ENCODE measurements at regions not wholly inside any gene's neighbourhood (a gene's known extent, or its start where the extent isn't known, plus 50 kb on each side); places are given as distances from the start of the nearest gene placed in this dataset.
"Not testable (repeated sequence)": the region's sequence is repeated elsewhere in the genome, so short reads cannot be mapped to it uniquely, and the experiment has no call there.

GRCh38 chr16:26838931-26839330 is 227.8 kb upstream of the C16orf82 start:
- WGBS, 3 donors, result 84 to 87% (median 87%) methylated on average over 6 of the region's 6 CpGs
- Histone ChIP-seq H3K9me3 (ENCODE audit: control insufficient read depth in 2 of 2, insufficient read depth in 1 of 2, low read depth in 1 of 2, low read length in 1 of 2) (no peaks in the 10 kb centered on the region), H3K27me3 (ENCODE audit: control insufficient read depth in 3 of 3, insufficient read depth in 3 of 3, low read length in 3 of 3) (no peaks in the 10 kb centered on the region), H3K27ac (ENCODE audit: low read depth in 1 of 3, low read length in 2 of 3) (no peak overlapping the region), H3K4me1 (ENCODE audit: control insufficient read depth in 3 of 3, insufficient read depth in 2 of 3, low read depth in 1 of 3, low read length in 2 of 3) (no peaks in the 10 kb centered on the region), H3K4me3 (ENCODE audit: low read depth in 1 of 3, low read length in 3 of 3) (no peak overlapping the region), H3K36me3 (ENCODE audit: control insufficient read depth in 3 of 3, insufficient read depth in 2 of 3, low read depth in 1 of 3, low read length in 3 of 3) (no peaks in the 10 kb centered on the region)
- FAIRE-seq, result no peak
- DNase-seq, result no peak

- Histone ChIP-seq H3K27me3 (ENCODE audit: control insufficient read depth in 3 of 3, insufficient read depth in 3 of 3, low read length in 3 of 3) (no peaks in the 10 kb centered on the region), H3K27ac (ENCODE audit: low read depth in 1 of 3, low read length in 2 of 3) (no peak overlapping the region), H3K36me3 (ENCODE audit: control insufficient read depth in 3 of 3, insufficient read depth in 2 of 3, low read depth in 1 of 3, low read length in 3 of 3) (no peaks in the 10 kb centered on the region), H3K4me1 (ENCODE audit: control insufficient read depth in 3 of 3, insufficient read depth in 2 of 3, low read depth in 1 of 3, low read length in 2 of 3) (no peaks in the 10 kb centered on the region), H3K4me3 (ENCODE audit: low read depth in 1 of 3, low read length in 3 of 3) (no peak overlapping the region), H3K9me3 (ENCODE audit: control insufficient read depth in 2 of 2, insufficient read depth in 1 of 2, low read depth in 1 of 2, low read length in 1 of 2) (no peaks in the 10 kb centered on the region)
- DNase-seq (no peak), FAIRE-seq (no peak)
- WGBS, 3 donors, result 80 to 89% (median 87%) methylated on average over 7 of the region's 7 CpGs
These were observed 226.0 kb upstream of the C16orf82 start for GRCh38 chr16:26840691-26841090.

GRCh38 chr16:26856271-26856670 is 210.5 kb upstream of the C16orf82 start:
- DNase-seq, result no peak
- H3K27ac ChIP-seq (ENCODE audit: low read depth in 1 of 3, low read length in 2 of 3), result no peak overlapping the region
- WGBS, 3 donors, result 49 to 65% (median 58%) methylated on average over 4 of the region's 4 CpGs
- no peaks in the 10 kb centered on the region for H3K4me1 ChIP-seq (ENCODE audit: control insufficient read depth in 3 of 3, insufficient read depth in 2 of 3, low read depth in 1 of 3, low read length in 2 of 3)
- H3K4me3 ChIP-seq (ENCODE audit: low read depth in 1 of 3, low read length in 3 of 3), result no peak overlapping the region
- no peak for FAIRE-seq
- no peaks in the 10 kb centered on the region for H3K36me3 ChIP-seq (ENCODE audit: control insufficient read depth in 3 of 3, insufficient read depth in 2 of 3, low read depth in 1 of 3, low read length in 3 of 3)
- peaks cover 0 to 1% of the 10 kb centered on the region in 2 donors for H3K9me3 ChIP-seq (ENCODE audit: control insufficient read depth in 2 of 2, insufficient read depth in 1 of 2, low read depth in 1 of 2, low read length in 1 of 2)
- no peaks in the 10 kb centered on the region for H3K27me3 ChIP-seq (ENCODE audit: control insufficient read depth in 3 of 3, insufficient read depth in 3 of 3, low read length in 3 of 3)

- no peak overlapping the region for H3K27ac ChIP-seq (ENCODE audit: low read depth in 1 of 3, low read length in 2 of 3)
- WGBS, 3 donors, result 66 to 77% (median 72%) methylated on average over 5 of the region's 5 CpGs
- DNase-seq (no peak), FAIRE-seq (no peak)
- H3K9me3 ChIP-seq (ENCODE audit: control insufficient read depth in 2 of 2, insufficient read depth in 1 of 2, low read depth in 1 of 2, low read length in 1 of 2), result peaks cover 0 to 1% of the 10 kb centered on the region in 2 donors
- no peaks in the 10 kb centered on the region for H3K36me3 ChIP-seq (ENCODE audit: control insufficient read depth in 3 of 3, insufficient read depth in 2 of 3, low read depth in 1 of 3, low read length in 3 of 3)
- H3K4me1 ChIP-seq (ENCODE audit: control insufficient read depth in 3 of 3, insufficient read depth in 2 of 3, low read depth in 1 of 3, low read length in 2 of 3), result no peaks in the 10 kb centered on the region
- H3K4me3 ChIP-seq (ENCODE audit: low read depth in 1 of 3, low read length in 3 of 3), result no peak overlapping the region
- H3K27me3 ChIP-seq (ENCODE audit: control insufficient read depth in 3 of 3, insufficient read depth in 3 of 3, low read length in 3 of 3), result no peaks in the 10 kb centered on the region
These were observed 209.9 kb upstream of the C16orf82 start for GRCh38 chr16:26856791-26857190.

- no peaks in the 10 kb centered on the region for H3K36me3 ChIP-seq (ENCODE audit: control insufficient read depth in 3 of 3, insufficient read depth in 2 of 3, low read depth in 1 of 3, low read length in 3 of 3)
- H3K27me3 ChIP-seq (ENCODE audit: control insufficient read depth in 3 of 3, insufficient read depth in 3 of 3, low read length in 3 of 3), result no peaks in the 10 kb centered on the region
- H3K27ac ChIP-seq (ENCODE audit: low read depth in 1 of 3, low read length in 2 of 3), result no peak overlapping the region
- H3K9me3 ChIP-seq (ENCODE audit: control insufficient read depth in 2 of 2, insufficient read depth in 1 of 2, low read depth in 1 of 2, low read length in 1 of 2), result peaks cover 0 to 1% of the 10 kb centered on the region in 2 donors
- DNase-seq (no peak), FAIRE-seq (no peak)
- no peak overlapping the region for H3K4me3 ChIP-seq (ENCODE audit: low read depth in 1 of 3, low read length in 3 of 3)
- no peaks in the 10 kb centered on the region for H3K4me1 ChIP-seq (ENCODE audit: control insufficient read depth in 3 of 3, insufficient read depth in 2 of 3, low read depth in 1 of 3, low read length in 2 of 3)
- WGBS, 3 donors, result 71 to 81% (median 80%) methylated on average over 4 of the region's 4 CpGs
These were observed 209.4 kb upstream of the C16orf82 start for GRCh38 chr16:26857371-26857770.

- Histone ChIP-seq H3K27ac (ENCODE audit: low read depth in 1 of 3, low read length in 2 of 3) (no peak overlapping the region), H3K36me3 (ENCODE audit: control insufficient read depth in 3 of 3, insufficient read depth in 2 of 3, low read depth in 1 of 3, low read length in 3 of 3) (no peaks in the 10 kb centered on the region), H3K4me1 (ENCODE audit: control insufficient read depth in 3 of 3, insufficient read depth in 2 of 3, low read depth in 1 of 3, low read length in 2 of 3) (no peaks in the 10 kb centered on the region), H3K4me3 (ENCODE audit: low read depth in 1 of 3, low read length in 3 of 3) (no peak overlapping the region), H3K9me3 (ENCODE audit: control insufficient read depth in 2 of 2, insufficient read depth in 1 of 2, low read depth in 1 of 2, low read length in 1 of 2) (peaks cover 0 to 1% of the 10 kb centered on the region in 2 donors), H3K27me3 (ENCODE audit: control insufficient read depth in 3 of 3, insufficient read depth in 3 of 3, low read length in 3 of 3) (no peaks in the 10 kb centered on the region)
- FAIRE-seq, result no peak
- no peak for DNase-seq
- WGBS, 3 donors, result 88 to 100% (median 96%) methylated on average over 1 of the region's 1 CpG
These were observed 206.2 kb upstream of the C16orf82 start for GRCh38 chr16:26860506-26860905.

GRCh38 chr16:26863931-26864330 is 202.8 kb upstream of the C16orf82 start:
- no peak overlapping the region for H3K27ac ChIP-seq (ENCODE audit: low read depth in 1 of 3, low read length in 2 of 3)
- no peaks in the 10 kb centered on the region for H3K36me3 ChIP-seq (ENCODE audit: control insufficient read depth in 3 of 3, insufficient read depth in 2 of 3, low read depth in 1 of 3, low read length in 3 of 3)
- H3K4me3 ChIP-seq (ENCODE audit: low read depth in 1 of 3, low read length in 3 of 3), result no peak overlapping the region
- no peaks in the 10 kb centered on the region for H3K4me1 ChIP-seq (ENCODE audit: control insufficient read depth in 3 of 3, insufficient read depth in 2 of 3, low read depth in 1 of 3, low read length in 2 of 3)
- FAIRE-seq, result no peak
- WGBS, 3 donors, result 45 to 59% (median 47%) methylated on average over 3 of the region's 3 CpGs
- no peak for DNase-seq
- H3K9me3 ChIP-seq (ENCODE audit: control insufficient read depth in 2 of 2, insufficient read depth in 1 of 2, low read depth in 1 of 2, low read length in 1 of 2), result peaks cover 0 to 1% of the 10 kb centered on the region in 2 donors
- H3K27me3 ChIP-seq (ENCODE audit: control insufficient read depth in 3 of 3, insufficient read depth in 3 of 3, low read length in 3 of 3), result no peaks in the 10 kb centered on the region

GRCh38 chr16:26874318-26874717 is 192.4 kb upstream of the C16orf82 start:
- H3K4me3 ChIP-seq (ENCODE audit: low read depth in 1 of 3, low read length in 3 of 3); H3K27ac ChIP-seq (ENCODE audit: low read depth in 1 of 3, low read length in 2 of 3); H3K4me1 ChIP-seq (ENCODE audit: control insufficient read depth in 3 of 3, insufficient read depth in 2 of 3, low read depth in 1 of 3, low read length in 2 of 3); H3K36me3 ChIP-seq (ENCODE audit: control insufficient read depth in 3 of 3, insufficient read depth in 2 of 3, low read depth in 1 of 3, low read length in 3 of 3); DNase-seq; H3K9me3 ChIP-seq (ENCODE audit: control insufficient read depth in 2 of 2, insufficient read depth in 1 of 2, low read depth in 1 of 2, low read length in 1 of 2); FAIRE-seq; H3K27me3 ChIP-seq (ENCODE audit: control insufficient read depth in 3 of 3, insufficient read depth in 3 of 3, low read length in 3 of 3): not testable (repeated sequence)
- 61 to 63% (median 62%) methylated on average over 5 of the region's 5 CpGs for WGBS, 3 donors

GRCh38 chr16:26877421-26877820 is 189.3 kb upstream of the C16orf82 start:
- Histone ChIP-seq H3K36me3 (ENCODE audit: control insufficient read depth in 3 of 3, insufficient read depth in 2 of 3, low read depth in 1 of 3, low read length in 3 of 3) (no peaks in the 10 kb centered on the region), H3K27me3 (ENCODE audit: control insufficient read depth in 3 of 3, insufficient read depth in 3 of 3, low read length in 3 of 3) (no peaks in the 10 kb centered on the region), H3K4me3 (ENCODE audit: low read depth in 1 of 3, low read length in 3 of 3) (no peak overlapping the region), H3K27ac (ENCODE audit: low read depth in 1 of 3, low read length in 2 of 3) (no peak overlapping the region), H3K4me1 (ENCODE audit: control insufficient read depth in 3 of 3, insufficient read depth in 2 of 3, low read depth in 1 of 3, low read length in 2 of 3) (no peaks in the 10 kb centered on the region), H3K9me3 (ENCODE audit: control insufficient read depth in 2 of 2, insufficient read depth in 1 of 2, low read depth in 1 of 2, low read length in 1 of 2) (no peaks in the 10 kb centered on the region)
- DNase-seq (no peak), FAIRE-seq (no peak)
- 78 to 85% (median 79%) methylated on average over 3 of the region's 3 CpGs for WGBS, 3 donors

Data from small intestine (tissue), 7 donors.